ENCODE measurements at regions not wholly inside any gene's neighbourhood (a gene's known extent, or its start where the extent isn't known, plus 50 kb on each side); places are given as distances from the start of the nearest gene placed in this dataset.

DNA sequence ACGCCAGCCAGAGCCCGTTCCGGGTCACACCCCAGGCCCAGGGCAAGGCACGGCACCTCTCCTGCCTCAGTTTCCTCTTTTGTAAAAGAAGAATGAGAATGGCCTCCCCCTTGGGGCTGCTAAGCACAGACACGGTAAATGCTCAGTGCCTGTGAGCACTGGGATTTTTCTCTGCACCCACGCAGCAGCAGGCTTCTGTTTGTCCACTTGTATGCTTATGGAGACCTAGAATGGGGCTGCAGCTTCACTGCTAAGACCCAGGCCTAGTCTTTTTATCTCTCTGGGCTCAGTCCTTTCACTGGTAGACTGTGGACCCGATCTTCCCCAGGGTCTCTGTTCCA lies 1327.9 kb downstream of the TBC1D22A start:
- Histone ChIP-seq H4K8ac (ENCODE audit: low read depth in 2 of 2, low read length in 2 of 2) (no peak overlapping the region), H3K4me2 (ENCODE audit: low read depth, low read length) (no peak overlapping the region), H3K14ac (replicated peaks; ENCODE audit: low read depth, low read length) (no peak overlapping the region), H4K20me1 (ENCODE audit: insufficient read depth, low read length) (no peaks in the 10 kb centered on the region), H3K9me3 (ENCODE audit: control insufficient read depth, insufficient read depth, low read length) (peaks cover 35% of the 10 kb centered on the region), H3K4ac (ENCODE audit: low read depth, low read length) (no peak overlapping the region), H2BK15ac (ENCODE audit: low read depth, low read length) (no peak overlapping the region), H3K9ac (ENCODE audit: low read depth, low read length) (no peak overlapping the region), H2BK5ac (ENCODE audit: low read depth, low read length, poor library complexity, severe bottlenecking) (no peak overlapping the region), H3K56ac (ENCODE audit: extremely low read depth, insufficient read depth, low read length) (no peak overlapping the region), H3K9me1 (ENCODE audit: insufficient read depth, low read length) (no peaks in the 10 kb centered on the region), H2BK120ac (ENCODE audit: low read depth, low read length) (no peak overlapping the region), H3K79me1 (ENCODE audit: low read depth in 1 of 2, low read length in 2 of 2) (no peaks in the 10 kb centered on the region), H3K18ac (ENCODE audit: low read depth, low read length) (no peak overlapping the region), H3K27me3 (ENCODE audit: control insufficient read depth, insufficient read depth, low read length) (no peaks in the 10 kb centered on the region), H3K27ac (ENCODE audit: insufficient read depth, low read length) (no peak overlapping the region), H2AK9ac (replicated peaks; ENCODE audit: low read depth, low read length, poor library complexity) (no peak overlapping the region), H3K4me1 (ENCODE audit: control insufficient read depth, insufficient read depth, low read length) (no peaks in the 10 kb centered on the region), H3K4me3 (ENCODE audit: insufficient read depth, low read depth, low read length) (no peak overlapping the region), H3K36me3 (ENCODE audit: control insufficient read depth, insufficient read depth, low read length) (no peaks in the 10 kb centered on the region), H2AK5ac (ENCODE audit: low read depth, low read length) (no peak overlapping the region), H4K5ac (ENCODE audit: low read depth, low read length) (no peak overlapping the region), H2BK20ac (ENCODE audit: low read depth, low read length) (no peak overlapping the region), H4K91ac (ENCODE audit: insufficient read depth, low read depth, low read length) (no peak overlapping the region), H2AFZ (replicated peaks; ENCODE audit: low read length, poor library complexity) (peak overlapping the region; percentile 23), H3K23ac (ENCODE audit: low read depth, low read length) (no peak overlapping the region)
- WGBS, 2 experiments (ENCODE audit: extremely low coverage in 2 of 2, insufficient read length in 1 of 2) = no CpG with 5 or more reads among the region's 7 CpGs
- ChIA-PET POLR2A (ENCODE audit: unreplicated experiment) (no interaction called here), CTCF (no interaction called here)
- DNase-seq (no peak), ATAC-seq (ENCODE audit: low read depth) (no peak)
- BruUV-seq (replicated peaks) = no TSS peak
- in situ Hi-C loops (cut with MboI; ENCODE audit: low sequenced_read_pairs) (no loop called here), dilution Hi-C loops (cut with HindIII; ENCODE audit: low sequenced_read_pairs, unreplicated experiment) (no loop called here), intact Hi-C loops (cut with micrococcal nuclease) (no loop called here)
- TF ChIP-seq MAFK (IDR thresholded peaks at IDR 0.05; ENCODE audit: low read depth, low read length) = no peak
- TF ChIP-seq, protein P1, sequence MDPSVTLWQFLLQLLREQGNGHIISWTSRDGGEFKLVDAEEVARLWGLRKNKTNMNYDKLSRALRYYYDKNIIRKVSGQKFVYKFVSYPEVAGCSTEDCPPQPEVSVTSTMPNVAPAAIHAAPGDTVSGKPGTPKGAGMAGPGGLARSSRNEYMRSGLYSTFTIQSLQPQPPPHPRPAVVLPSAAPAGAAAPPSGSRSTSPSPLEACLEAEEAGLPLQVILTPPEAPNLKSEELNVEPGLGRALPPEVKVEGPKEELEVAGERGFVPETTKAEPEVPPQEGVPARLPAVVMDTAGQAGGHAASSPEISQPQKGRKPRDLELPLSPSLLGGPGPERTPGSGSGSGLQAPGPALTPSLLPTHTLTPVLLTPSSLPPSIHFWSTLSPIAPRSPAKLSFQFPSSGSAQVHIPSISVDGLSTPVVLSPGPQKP (IDR thresholded peaks at IDR 0.05; ENCODE audit: borderline replicate concordance, low read depth, low read length) = no peak
- TF ChIP-seq RAD21 (IDR thresholded peaks at IDR 0.05; ENCODE audit: low read length) = no peak
- TF ChIP-seq BHLHE40 (IDR thresholded peaks at IDR 0.05; ENCODE audit: low read depth, low read length) = no peak
- TF ChIP-seq, protein P2, sequence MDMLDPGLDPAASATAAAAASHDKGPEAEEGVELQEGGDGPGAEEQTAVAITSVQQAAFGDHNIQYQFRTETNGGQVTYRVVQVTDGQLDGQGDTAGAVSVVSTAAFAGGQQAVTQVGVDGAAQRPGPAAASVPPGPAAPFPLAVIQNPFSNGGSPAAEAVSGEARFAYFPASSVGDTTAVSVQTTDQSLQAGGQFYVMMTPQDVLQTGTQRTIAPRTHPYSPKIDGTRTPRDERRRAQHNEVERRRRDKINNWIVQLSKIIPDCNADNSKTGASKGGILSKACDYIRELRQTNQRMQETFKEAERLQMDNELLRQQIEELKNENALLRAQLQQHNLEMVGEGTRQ (IDR thresholded peaks at IDR 0.05; ENCODE audit: low read depth, low read length) = no peak
- no peak for TF ChIP-seq NFE2L2 (IDR thresholded peaks at IDR 0.05; ENCODE audit: low read depth, low read length)
- no peak for TF ChIP-seq CTCF (conservative IDR thresholded peaks at IDR 0.05; ENCODE audit: low read depth, low read length)
- TF ChIP-seq MAZ (IDR thresholded peaks at IDR 0.05; ENCODE audit: borderline replicate concordance, low read depth, low read length) = no peak
- TF ChIP-seq RFX5 (IDR thresholded peaks at IDR 0.05; ENCODE audit: low read depth, low read length) = no peak
- no peak for TF ChIP-seq FOS (IDR thresholded peaks at IDR 0.05; ENCODE audit: low read depth, low read length)
- TF ChIP-seq RCOR1 (IDR thresholded peaks at IDR 0.05; ENCODE audit: insufficient replicate concordance, low read length) = no peak
- TF ChIP-seq CHD1 (IDR thresholded peaks at IDR 0.05; ENCODE audit: low read depth, low read length) = no peak
- no peak for TF ChIP-seq MXI1 (IDR thresholded peaks at IDR 0.05; ENCODE audit: borderline replicate concordance, low read depth, low read length)
- no peak for TF ChIP-seq SMC3 (IDR thresholded peaks at IDR 0.05; ENCODE audit: low read depth, low read length)
- TF ChIP-seq POLR2A (IDR thresholded peaks at IDR 0.05; ENCODE audit: low read depth, low read length) = no peak

Data from IMR-90 (cell line).